Activated B cell treated with CpG ODN at 0.5 μM for 24 hours (primary cell): ENCODE measurements at regions not wholly inside any gene's neighbourhood (a gene's known extent, or its start where the extent isn't known, plus 50 kb on each side); places are given as distances from the start of the nearest gene placed in this dataset.

Experiments
- ATAC-seq: fragments of 200-7000 bp; cut with Tn5 transposase; one replicate; pipeline ENCODE4 v1.10.0; 2021; ENCODE audit warnings: low read depth, mild to moderate bottlenecking, moderate library complexity
- CTCF ChIA-PET: fragments of 350-600 bp; sonication (Branson Sonifier 250); formaldehyde crosslinking; loops from one replicate; lab custom pipeline; 2021; ENCODE audit warnings: antibody characterized with exemption; lab: Charles Lee
- POLR2A ChIA-PET: fragments of 350-600 bp; sonication (Branson Sonifier 250); formaldehyde crosslinking; loops from one replicate; lab custom pipeline; 2021; ENCODE audit warnings: antibody characterized with exemption; lab: Charles Lee
- DNase-seq: peaks from one replicate; pipeline ENCODE4 v3.0.0; 2022
- H3K27ac Mint-ChIP-seq: one replicate; pipeline ENCODE4 v1.8.0; 2020; ENCODE audit warnings: mixed read lengths
- H3K27me3 Mint-ChIP-seq: one replicate; pipeline ENCODE4 v1.8.0; 2021; ENCODE audit warnings: mixed read lengths
- H3K36me3 Mint-ChIP-seq: one replicate; pipeline ENCODE4 v1.8.0; 2021; ENCODE audit warnings: low read depth, mixed read lengths
- H3K4me1 Mint-ChIP-seq: one replicate; pipeline ENCODE4 v1.8.0; 2021; ENCODE audit warnings: mixed read lengths
- H3K4me3 Mint-ChIP-seq: one replicate; pipeline ENCODE4 v1.8.0; 2020; ENCODE audit warnings: mild to moderate bottlenecking, mixed read lengths
- H3K9me3 Mint-ChIP-seq: one replicate; pipeline ENCODE4 v1.8.0; 2020; ENCODE audit warnings: mixed read lengths
- intact Hi-C: fragments of 100-400 bp; cut with micrococcal nuclease; formaldehyde crosslinking; loops from one replicate; pipeline ENCODE4 v1.15.1; 2024
- TF ChIP-seq, protein P1 (sequence below): fragments of 200-600 bp; IDR thresholded peaks from one replicate; pipeline ENCODE4 v1.8.0; 2022; ENCODE audit warnings: antibody characterized with exemption, mild to moderate bottlenecking

DNA sequence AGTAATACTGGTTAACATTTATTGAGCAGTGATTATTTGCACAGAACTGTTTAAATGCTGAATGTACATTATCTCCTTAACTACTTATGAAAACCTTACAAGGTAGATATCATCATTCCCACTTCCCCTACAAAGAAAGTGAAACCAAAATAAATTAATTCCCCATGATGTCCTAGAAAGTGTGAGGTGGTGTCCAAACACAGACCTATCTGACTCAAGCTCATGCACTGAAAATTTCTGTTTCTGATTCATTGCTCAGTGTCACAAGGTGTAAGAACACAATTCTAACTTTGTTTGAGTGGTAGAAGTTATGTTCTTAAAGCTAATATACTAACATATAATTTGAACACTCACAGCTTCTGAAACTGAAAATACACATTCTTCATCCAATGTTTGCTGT, 178.7 kb downstream of the MRPL39 start:
- Mint-ChIP-seq H3K4me1 (peaks cover 53% of the 10 kb centered on the region), H3K27ac (peak overlapping the region; percentile 65), H3K27me3 (no peaks in the 10 kb centered on the region), H3K36me3 (peaks cover 3% of the 10 kb centered on the region), H3K4me3 (peak overlapping the region; percentile 35), H3K9me3 (no peaks in the 10 kb centered on the region)
- intact Hi-C loops, result no loop called here
- TF ChIP-seq, protein P1, sequence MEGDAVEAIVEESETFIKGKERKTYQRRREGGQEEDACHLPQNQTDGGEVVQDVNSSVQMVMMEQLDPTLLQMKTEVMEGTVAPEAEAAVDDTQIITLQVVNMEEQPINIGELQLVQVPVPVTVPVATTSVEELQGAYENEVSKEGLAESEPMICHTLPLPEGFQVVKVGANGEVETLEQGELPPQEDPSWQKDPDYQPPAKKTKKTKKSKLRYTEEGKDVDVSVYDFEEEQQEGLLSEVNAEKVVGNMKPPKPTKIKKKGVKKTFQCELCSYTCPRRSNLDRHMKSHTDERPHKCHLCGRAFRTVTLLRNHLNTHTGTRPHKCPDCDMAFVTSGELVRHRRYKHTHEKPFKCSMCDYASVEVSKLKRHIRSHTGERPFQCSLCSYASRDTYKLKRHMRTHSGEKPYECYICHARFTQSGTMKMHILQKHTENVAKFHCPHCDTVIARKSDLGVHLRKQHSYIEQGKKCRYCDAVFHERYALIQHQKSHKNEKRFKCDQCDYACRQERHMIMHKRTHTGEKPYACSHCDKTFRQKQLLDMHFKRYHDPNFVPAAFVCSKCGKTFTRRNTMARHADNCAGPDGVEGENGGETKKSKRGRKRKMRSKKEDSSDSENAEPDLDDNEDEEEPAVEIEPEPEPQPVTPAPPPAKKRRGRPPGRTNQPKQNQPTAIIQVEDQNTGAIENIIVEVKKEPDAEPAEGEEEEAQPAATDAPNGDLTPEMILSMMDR, result no peak
- no peak for DNase-seq
- ChIA-PET POLR2A (interaction anchor here (1.0 to 11.7 kb wide), 5 partner anchors 22 to 155 kb away, joined by 3 to 157 read pairs (median 4); no protein-coding TSS in a partner anchor), CTCF (interaction anchor here (1.4 kb wide), 1 partner anchor 134 kb away, joined by 5 read pairs; no protein-coding TSS in a partner anchor)
- ATAC-seq, result peak; percentile 15

DNA sequence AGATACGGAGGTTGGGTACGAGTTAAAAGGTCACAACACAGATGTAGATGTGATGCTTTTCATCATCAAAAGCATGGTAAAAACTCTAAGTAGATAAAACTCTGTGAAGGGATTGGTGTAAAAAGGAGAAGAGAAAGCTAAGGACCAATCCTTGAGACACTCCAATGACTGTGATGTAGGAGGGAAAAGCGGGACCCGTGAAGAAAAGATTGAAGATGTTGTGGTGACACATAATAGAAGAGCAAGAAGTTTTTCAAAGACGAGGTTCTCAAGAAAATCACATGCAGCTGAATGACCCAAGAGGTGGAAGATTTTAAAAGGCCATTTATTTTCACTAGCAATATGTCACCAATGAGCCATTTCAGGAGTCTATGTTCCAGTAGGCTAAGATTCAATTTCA, 179.5 kb downstream of the MRPL39 start:
- Mint-ChIP-seq H3K36me3 (peaks cover 3% of the 10 kb centered on the region), H3K27ac (peak overlapping the region; percentile 48), H3K4me3 (no peak overlapping the region), H3K27me3 (no peaks in the 10 kb centered on the region), H3K4me1 (peaks cover 59% of the 10 kb centered on the region), H3K9me3 (no peaks in the 10 kb centered on the region)
- ATAC-seq, result no peak
- intact Hi-C loops, result no loop called here
- ChIA-PET CTCF (no interaction called here), POLR2A (interaction anchor here (0.7 to 11.7 kb wide), 3 partner anchors 135 to 180 kb away, joined by 3 to 157 read pairs (median 24); no protein-coding TSS in a partner anchor)
- TF ChIP-seq, protein P1, result no peak
- DNase-seq, result no peak

DNA sequence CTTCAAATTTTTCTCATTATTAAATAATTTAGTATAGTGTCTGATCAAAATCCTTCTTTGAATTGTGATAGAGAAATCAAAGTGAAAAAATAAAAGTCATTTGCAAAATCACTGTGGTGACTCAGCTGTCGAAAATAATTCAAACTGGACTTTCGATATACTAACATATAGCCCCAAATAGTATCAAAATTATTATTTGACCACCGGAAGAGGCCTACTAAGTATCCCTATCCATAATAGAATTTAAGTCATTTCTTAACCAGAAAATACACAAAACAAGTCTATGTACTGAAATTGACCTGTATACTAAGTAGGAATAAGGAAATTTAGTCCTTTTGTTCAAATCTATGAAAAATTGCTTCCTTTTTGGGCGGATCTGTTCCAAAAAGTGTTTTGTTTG, 180.7 kb downstream of the MRPL39 start:
- no peak for ATAC-seq
- Mint-ChIP-seq H3K9me3 (no peaks in the 10 kb centered on the region), H3K4me3 (no peak overlapping the region), H3K36me3 (peaks cover 3% of the 10 kb centered on the region), H3K27ac (no peak overlapping the region), H3K4me1 (peaks cover 67% of the 10 kb centered on the region), H3K27me3 (no peaks in the 10 kb centered on the region)
- TF ChIP-seq, protein P1, result no peak
- no peak for DNase-seq
- intact Hi-C loops, result no loop called here
- ChIA-PET CTCF (no interaction called here), POLR2A (interaction anchor here (4.0 to 11.7 kb wide), 2 partner anchors 137 to 146 kb away, joined by 60 to 157 read pairs; no protein-coding TSS in a partner anchor)

DNA sequence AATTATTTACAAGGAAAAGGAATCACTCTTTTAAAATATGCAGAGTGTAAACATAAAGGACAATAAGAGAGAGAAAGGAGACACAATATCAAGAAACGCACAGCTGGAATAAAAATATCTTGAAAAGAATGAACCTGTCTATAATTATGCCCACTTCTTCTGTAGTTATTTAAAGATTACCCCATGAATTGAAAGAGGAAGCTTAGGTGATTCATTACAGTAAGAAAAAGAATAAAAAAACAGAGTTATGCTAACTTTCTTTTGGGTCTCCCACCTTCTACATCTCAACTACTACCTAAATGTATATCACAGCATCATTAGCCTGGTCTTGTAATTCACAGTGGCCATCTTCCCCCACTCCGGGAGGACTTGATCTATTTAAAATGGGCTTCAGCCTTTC, 182.1 kb downstream of the MRPL39 start:
- DNase-seq (no peak), ATAC-seq (peak; percentile 23)
- no peaks in the 10 kb centered on the region for H3K9me3 Mint-ChIP-seq
- CTCF ChIA-PET, result interaction anchor here (0.5 to 1.9 kb wide), 4 partner anchors 137 to 183 kb away, joined by 3 to 9 read pairs (median 4); no protein-coding TSS in a partner anchor
- peak overlapping the region; percentile 84 for H3K4me3 Mint-ChIP-seq
- H3K27ac Mint-ChIP-seq, result peak overlapping the region; percentile 88
- peaks cover 10% of the 10 kb centered on the region for H3K36me3 Mint-ChIP-seq
- peaks cover 81% of the 10 kb centered on the region for H3K4me1 Mint-ChIP-seq
- POLR2A ChIA-PET, result interaction anchor here (0.6 to 11.7 kb wide), 13 partner anchors 31 to 550 kb away, joined by 3 to 157 read pairs (median 4); partner anchors contain the start of gene MRPL39
- TF ChIP-seq, protein P1, result no peak
- H3K27me3 Mint-ChIP-seq, result no peaks in the 10 kb centered on the region
- intact Hi-C loops, result loop anchor here (2.0 kb wide), 2 partner anchors 18 to 78 kb away; no protein-coding TSS in a partner anchor

DNA sequence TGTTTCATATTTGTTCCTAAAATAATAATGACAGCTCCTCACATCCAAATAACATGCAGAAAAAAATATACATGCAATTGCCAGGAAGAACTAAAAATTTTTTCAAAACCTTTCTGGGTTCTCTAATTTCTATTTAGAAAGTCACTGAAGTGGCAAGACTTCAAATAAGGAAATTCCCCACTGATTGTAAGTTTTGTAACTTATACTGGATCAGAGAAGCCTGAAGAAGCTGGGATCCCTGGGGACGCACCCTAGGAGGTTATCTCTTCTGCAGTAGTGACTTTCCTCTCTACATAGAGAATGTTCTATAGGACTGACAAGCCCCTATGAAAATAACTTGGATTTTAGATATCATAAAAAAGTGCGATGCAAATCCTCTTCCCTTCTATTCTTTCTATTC, 182.6 kb downstream of the MRPL39 start:
- intact Hi-C loops, result loop anchor here (1.0 to 5.0 kb wide), 9 partner anchors 18 to 438 kb away; no protein-coding TSS in a partner anchor
- Mint-ChIP-seq H3K27me3 (no peaks in the 10 kb centered on the region), H3K4me3 (peak overlapping the region; percentile 84), H3K36me3 (peaks cover 15% of the 10 kb centered on the region), H3K9me3 (no peaks in the 10 kb centered on the region), H3K4me1 (peaks cover 82% of the 10 kb centered on the region), H3K27ac (peak overlapping the region; percentile 88)
- ATAC-seq (peak; percentile 58), DNase-seq (no peak)
- CTCF ChIA-PET, result interaction anchor here (1.1 to 1.9 kb wide), 4 partner anchors 18 to 184 kb away, joined by 3 to 9 read pairs (median 4); no protein-coding TSS in a partner anchor
- POLR2A ChIA-PET, result interaction anchor here (0.6 to 11.7 kb wide), 12 partner anchors 13 to 550 kb away, joined by 3 to 157 read pairs (median 5); partner anchors contain the start of gene MRPL39
- TF ChIP-seq, protein P1, result no peak
